NCI-H1105 (cell line): ENCODE measurements at regions not wholly inside any gene's neighbourhood (a gene's known extent, or its start where the extent isn't known, plus 50 kb on each side); places are given as distances from the start of the nearest gene placed in this dataset.

Source experiments
- DNase-seq: peaks from one replicate; lab custom pipeline; 2025; lab: John Stamatoyannopoulos, UW

DNA sequence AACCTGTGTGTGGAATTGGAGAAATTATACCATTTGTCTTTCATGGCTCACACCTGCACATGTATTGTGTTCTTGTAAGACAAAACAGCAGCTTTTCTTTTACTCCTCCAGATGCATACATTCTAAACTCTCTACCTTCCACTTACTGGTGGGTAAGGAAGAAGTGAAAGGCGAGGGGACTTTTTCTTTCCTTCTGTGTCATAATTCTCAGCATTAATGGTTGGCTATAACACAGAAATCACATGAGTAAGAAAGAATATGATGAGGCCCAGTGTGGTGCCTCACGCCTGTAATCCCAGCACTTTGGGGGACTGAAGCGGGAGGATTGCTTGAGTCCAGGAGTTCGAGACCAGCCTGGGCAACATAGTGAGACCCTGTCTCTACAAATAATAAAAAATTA lies 57.8 kb upstream of the SHANK2 start:
- DNase-seq = no peak

DNA sequence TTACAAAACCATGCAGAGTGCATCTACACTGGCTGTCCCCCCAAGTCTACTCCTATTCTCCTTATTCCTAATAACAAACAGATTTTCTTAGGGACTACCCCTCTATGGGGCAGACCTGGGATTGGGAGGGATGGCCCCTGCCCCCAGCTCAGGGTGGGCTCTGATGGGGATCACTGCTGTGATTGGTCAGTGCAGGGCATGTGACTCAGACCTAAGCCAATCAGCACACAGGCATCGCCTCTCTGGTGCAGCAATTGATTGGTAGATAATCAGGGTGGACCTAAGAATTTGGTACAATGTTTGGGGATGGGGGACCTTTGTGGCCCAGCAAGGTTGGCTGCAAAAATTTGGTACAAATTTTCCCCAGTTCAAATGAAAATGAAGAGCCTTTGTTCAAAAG lies 57.2 kb upstream of the SHANK2 start:
- no peak for DNase-seq

DNA sequence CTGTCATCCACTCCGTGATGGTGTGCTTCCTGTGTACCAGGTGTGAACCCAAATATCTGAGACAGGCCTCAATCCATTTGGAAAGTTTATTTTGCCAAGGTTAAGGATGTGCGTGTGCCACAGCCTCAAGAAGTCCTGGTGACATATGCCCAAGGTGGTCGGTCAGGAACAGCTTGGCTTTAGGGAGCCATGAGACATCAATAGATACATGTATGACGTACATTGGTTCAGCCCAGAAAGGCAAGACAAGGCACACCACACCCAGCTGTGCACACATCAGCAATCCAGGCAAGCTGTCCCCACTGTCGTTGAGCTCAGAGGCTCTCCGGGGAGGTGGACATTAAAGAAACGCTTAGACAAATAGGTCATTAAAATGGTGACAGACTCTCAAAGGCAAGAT lies 56.8 kb upstream of the SHANK2 start:
- DNase-seq = no peak

DNA sequence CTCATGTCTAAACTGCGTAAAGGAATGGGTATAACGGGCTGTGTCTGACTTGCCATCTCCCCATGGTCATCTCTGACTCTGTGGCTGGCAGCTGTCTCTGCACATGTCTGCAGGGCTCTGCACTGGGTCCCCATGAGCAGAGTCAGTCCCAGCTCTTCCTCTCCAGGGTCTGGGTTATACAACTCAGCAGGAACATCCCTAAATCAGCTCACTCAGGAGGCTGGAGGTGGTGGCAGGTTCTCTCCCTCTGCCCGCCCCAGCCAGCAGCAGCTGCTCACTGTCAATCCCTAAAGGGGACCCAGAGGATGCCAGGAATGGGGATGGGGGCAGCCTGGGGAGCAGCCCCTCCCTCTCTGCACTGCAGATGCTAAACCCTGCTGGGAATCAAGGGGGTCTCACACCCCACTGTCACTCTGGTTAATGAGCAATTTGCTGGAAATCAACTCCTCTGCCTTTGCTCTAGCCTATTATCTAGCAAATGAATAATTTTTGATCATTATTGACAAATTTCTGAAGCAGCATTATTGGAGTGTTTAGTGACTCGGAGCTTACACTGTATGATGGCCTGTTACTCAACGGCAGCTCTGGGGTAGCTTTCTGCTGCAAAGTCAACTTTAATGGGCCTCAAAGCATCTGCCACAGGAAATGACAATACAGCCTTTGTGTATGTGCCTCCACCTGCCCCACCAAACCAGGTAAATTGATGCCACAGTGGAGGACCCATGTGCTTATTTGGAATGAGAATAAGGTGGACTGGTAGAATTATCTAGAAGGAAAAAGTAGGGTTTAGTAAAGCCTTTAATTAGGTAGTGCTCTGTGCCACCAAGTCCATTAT lies 55.7 kb upstream of the SHANK2 start:
- DNase-seq = no peak

DNA sequence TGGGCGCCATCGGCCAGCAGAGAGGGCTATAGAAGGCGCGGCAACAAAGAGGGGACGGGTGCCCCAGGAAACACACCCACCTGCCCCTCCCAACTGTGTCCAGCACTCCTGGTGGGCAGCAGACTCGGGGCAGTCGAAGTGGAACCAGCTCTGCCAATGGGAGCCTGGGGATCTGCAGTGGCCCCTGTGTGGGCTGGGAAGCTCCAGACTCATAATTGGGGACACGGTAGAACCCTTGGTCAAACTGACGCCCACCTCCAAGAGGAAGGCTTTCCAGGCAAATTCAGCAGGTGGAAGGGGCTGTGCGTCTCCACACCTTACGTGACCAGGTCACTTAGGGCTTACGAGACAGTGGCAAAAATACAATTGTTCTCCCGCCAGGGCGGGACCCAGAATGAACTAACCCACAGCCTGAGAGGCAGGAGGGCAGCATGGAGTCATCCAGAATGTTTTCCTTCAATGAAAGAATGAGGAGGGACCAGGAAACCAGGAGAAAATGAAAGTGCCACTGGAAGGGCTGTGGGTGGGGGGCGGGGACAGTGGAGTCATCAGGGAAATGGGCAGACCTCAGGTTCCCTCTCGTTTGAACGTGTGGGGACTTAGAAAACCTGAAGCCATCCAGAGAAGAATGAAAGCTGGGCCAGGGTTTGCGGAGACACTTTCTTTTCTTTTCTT lies 53.2 kb upstream of the SHANK2 start:
- no peak for DNase-seq

DNA sequence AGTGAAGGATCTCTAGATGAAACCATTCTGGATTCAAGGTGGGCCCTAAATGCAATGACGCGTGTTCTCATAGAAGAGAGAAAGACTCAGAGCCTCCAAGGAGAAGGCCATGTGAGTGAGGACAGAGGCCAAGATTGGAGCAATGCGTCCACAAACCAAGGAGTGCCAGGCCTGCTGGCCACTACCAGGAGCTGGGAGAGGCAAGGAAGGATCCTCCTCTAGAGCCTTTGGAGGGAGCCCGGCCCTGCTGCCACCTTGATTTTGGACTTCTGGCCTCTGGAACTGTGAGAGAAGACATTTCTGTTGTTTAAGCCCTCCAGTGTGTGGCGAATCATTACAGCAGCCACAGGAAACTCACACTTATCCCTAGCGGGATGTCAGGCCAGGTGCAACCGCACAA lies 52.7 kb upstream of the SHANK2 start:
- no peak for DNase-seq

DNA sequence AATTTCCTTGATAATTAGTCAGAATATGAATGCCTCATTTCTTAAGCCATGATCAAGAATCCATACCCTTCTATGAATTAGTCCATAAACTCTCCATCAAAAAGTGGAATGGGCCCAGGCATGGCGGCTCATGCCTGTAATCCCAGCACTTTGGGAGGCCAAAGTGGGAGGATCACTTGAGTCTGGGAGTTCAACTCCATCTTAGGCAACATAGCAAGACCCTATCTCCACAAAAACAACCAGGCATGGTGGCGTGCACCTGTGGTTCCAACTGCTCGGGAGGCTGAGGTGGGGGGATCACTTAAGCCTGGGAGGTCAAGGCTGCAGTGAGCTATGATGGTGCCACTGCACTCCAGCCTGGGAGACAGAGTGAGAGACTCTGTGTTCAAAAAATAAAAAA lies 52.1 kb upstream of the SHANK2 start:
- no peak for DNase-seq

DNA sequence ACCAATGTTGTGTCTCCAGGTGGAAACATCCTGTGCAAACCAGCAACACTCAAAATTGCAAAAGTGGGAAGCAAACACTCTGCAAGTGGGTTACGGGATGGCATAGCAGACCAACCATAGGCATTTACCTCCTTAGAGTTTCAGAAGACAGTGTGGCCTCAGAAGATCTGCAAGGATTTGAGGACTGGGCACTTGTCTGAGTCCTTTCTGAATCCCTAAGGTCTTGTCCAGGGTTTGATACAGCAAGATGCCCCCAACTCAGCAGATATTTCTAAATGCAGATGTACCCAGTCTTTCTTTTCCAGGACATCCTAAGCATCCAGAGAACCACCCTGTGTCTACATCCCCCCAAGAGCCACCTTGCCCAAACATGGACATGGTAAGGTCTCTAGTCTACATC lies 51.7 kb upstream of the SHANK2 start:
- no peak for DNase-seq

DNA sequence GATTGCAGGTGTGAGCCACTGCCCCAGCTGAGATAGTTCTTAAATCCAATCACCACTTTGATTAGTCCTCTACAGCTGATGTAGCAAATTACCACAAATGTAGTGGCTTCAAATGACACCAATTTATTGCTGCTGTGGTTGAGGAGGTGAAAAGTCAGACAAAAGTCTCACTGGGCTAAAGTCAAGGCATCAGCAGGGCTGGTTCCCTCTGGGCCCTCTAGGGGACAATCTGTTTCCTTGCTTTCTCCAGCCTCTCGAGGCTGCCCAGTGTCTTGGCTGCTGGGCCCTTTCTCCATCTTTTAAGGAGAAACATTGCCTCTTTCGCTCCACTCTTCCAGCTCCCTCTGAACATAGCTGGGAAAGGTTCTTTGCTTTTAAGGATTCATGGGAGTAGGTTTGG lies 50.5 kb upstream of the SHANK2 start:
- no peak for DNase-seq

DNA sequence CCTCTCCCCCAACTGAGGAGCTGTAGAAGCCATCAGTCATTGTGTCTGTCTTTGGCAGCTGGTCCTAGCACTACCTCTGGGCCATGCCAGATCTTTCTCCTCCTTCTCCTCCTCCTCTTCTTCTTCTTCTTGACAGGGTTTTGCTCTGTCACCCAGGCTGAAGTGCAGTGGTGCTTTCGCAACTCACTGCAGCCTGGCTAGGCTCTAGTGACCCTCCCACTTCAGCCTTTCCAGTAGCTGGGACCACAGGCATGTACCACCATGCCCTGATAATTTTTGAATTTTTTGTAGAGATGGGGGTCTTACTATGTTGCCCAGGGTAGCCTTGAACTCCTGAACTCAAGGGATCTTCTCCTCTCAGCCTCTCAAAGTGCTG lies 50.1 kb upstream of the SHANK2 start:
- DNase-seq = no peak
